HG03432 (cell line): ENCODE measurements at regions not wholly inside any gene's neighbourhood (a gene's known extent, or its start where the extent isn't known, plus 50 kb on each side); places are given as distances from the start of the nearest gene placed in this dataset.
"Not testable (repeated sequence)": the region's sequence is repeated elsewhere in the genome, so short reads cannot be mapped to it uniquely, and the experiment has no call there.

ENCODE experiments used
- ATAC-seq: cut with Tn5 transposase; IDR thresholded peaks from one replicate; pipeline ENCODE4 v1.9.1; 2021; ENCODE audit warnings: mild to moderate bottlenecking, moderate library complexity; ENCODE audit not compliant: unreplicated experiment

- ATAC-seq: no peak
These were observed 178.9 kb downstream of the MIS18A start for GRCh38 chr21:32099812-32100416.

- no peak for ATAC-seq
These were observed 182.4 kb downstream of the MIS18A start for GRCh38 chr21:32096411-32096810.

- ATAC-seq: no peak
These were observed 184.0 kb downstream of the MIS18A start for GRCh38 chr21:32094804-32095203.

GRCh38 chr21:32093646-32094462 lies 185.0 kb downstream of the MIS18A start:
- ATAC-seq: no peak

GRCh38 chr21:32090956-32091355 lies 187.9 kb downstream of the MIS18A start:
- ATAC-seq: no peak

- ATAC-seq: no peak
These were observed 189.1 kb downstream of the MIS18A start for GRCh38 chr21:32089766-32090165.

GRCh38 chr21:32088471-32088870 lies 190.4 kb downstream of the MIS18A start:
- no peak for ATAC-seq

- no peak for ATAC-seq
These were observed 191.4 kb downstream of the MIS18A start for GRCh38 chr21:32087447-32087846.

GRCh38 chr21:32083197-32083596 lies 195.7 kb downstream of the MIS18A start:
- no peak for ATAC-seq

- no peak for ATAC-seq
These were observed 196.4 kb downstream of the MIS18A start for GRCh38 chr21:32082466-32082865.

- ATAC-seq: no peak
These were observed 200.8 kb downstream of the HUNK start for GRCh38 chr21:32073593-32073992.

GRCh38 chr21:32073190-32073589 lies 200.4 kb downstream of the HUNK start:
- ATAC-seq: no peak

- not testable (repeated sequence) for ATAC-seq
These were observed 198.8 kb downstream of the HUNK start for GRCh38 chr21:32071620-32072019.

GRCh38 chr21:32070676-32071330 lies 198.0 kb downstream of the HUNK start:
- no peak for ATAC-seq

GRCh38 chr21:32070126-32070525 lies 197.3 kb downstream of the HUNK start:
- no peak for ATAC-seq

GRCh38 chr21:32065654-32066053 lies 192.8 kb downstream of the HUNK start:
- ATAC-seq: no peak

- ATAC-seq: no peak
These were observed 191.6 kb downstream of the HUNK start for GRCh38 chr21:32064281-32064910.

GRCh38 chr21:32062591-32063227 lies 189.9 kb downstream of the HUNK start:
- ATAC-seq: no peak

- no peak for ATAC-seq
These were observed 188.9 kb downstream of the HUNK start for GRCh38 chr21:32061729-32062128.

- ATAC-seq: no peak
These were observed 184.0 kb downstream of the HUNK start for GRCh38 chr21:32056791-32057190.

- ATAC-seq: no peak
These were observed 182.5 kb downstream of the HUNK start for GRCh38 chr21:32055305-32055704.
